ENCODE measurements at regions not wholly inside any gene's neighbourhood (a gene's known extent, or its start where the extent isn't known, plus 50 kb on each side); places are given as distances from the start of the nearest gene placed in this dataset.

DNA sequence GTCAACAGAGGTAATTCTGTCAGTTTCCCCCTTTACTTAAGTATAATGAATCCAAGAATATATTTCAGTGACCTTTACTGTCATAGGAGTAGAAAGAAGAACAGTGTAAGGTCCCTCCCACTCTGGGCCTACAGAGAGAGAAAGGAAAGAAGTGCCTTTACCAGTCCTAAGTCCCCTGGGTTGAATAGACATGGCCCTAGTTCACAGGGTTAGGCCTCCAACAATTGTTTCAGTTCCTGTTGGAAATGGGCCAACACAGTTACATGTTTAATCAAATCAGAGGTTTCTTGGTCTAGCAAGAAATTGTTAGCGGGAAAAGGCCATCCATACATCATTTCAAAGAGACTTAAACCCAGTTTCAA lies 605.6 kb downstream of the MTRR start:
- Histone ChIP-seq H3K79me2 (ENCODE audit: insufficient read depth, low read length) (no peaks in the 10 kb centered on the region), H3K36me3 (ENCODE audit: insufficient read depth, low read length) (no peaks in the 10 kb centered on the region)
- TF ChIP-seq EZH2 (IDR thresholded peaks at IDR 0.05; ENCODE audit: borderline replicate concordance, low read length) = no peak
- TF ChIP-seq, protein P1, sequence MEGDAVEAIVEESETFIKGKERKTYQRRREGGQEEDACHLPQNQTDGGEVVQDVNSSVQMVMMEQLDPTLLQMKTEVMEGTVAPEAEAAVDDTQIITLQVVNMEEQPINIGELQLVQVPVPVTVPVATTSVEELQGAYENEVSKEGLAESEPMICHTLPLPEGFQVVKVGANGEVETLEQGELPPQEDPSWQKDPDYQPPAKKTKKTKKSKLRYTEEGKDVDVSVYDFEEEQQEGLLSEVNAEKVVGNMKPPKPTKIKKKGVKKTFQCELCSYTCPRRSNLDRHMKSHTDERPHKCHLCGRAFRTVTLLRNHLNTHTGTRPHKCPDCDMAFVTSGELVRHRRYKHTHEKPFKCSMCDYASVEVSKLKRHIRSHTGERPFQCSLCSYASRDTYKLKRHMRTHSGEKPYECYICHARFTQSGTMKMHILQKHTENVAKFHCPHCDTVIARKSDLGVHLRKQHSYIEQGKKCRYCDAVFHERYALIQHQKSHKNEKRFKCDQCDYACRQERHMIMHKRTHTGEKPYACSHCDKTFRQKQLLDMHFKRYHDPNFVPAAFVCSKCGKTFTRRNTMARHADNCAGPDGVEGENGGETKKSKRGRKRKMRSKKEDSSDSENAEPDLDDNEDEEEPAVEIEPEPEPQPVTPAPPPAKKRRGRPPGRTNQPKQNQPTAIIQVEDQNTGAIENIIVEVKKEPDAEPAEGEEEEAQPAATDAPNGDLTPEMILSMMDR (IDR thresholded peaks at IDR 0.05; ENCODE audit: low read length) = no peak

DNA sequence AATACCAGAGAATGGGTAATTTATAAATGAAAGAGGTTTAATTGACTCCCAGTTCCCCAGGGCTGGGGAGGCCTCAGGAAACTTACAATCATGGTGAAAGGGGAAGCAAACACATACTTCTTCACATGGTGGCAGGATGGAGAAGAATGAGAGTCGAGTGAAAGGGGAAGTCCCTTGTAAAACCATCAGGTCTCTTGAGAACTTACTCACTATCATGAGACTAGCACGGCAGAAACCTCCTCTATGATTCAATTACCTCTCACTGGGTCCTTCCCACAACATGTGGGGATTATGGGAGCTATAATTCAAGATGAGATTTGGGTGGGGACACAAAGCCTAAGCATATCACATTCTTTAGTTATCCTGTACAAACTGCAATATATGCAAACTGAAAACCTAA lies 609.4 kb downstream of the MTRR start:
- Histone ChIP-seq H3K9me2 (ENCODE audit: low read depth, low read length) (no peaks in the 10 kb centered on the region), H3K27ac (ENCODE audit: low read depth, low read length, poor library complexity, severe bottlenecking) (no peak overlapping the region), H3K27me3 (ENCODE audit: insufficient read depth, low read length) (no peaks in the 10 kb centered on the region), H3K4me2 (ENCODE audit: low read length) (no peak overlapping the region), H3K4me3 (ENCODE audit: low read depth, low read length, poor library complexity, severe bottlenecking) (no peak overlapping the region), H2AFZ (ENCODE audit: low read length) (no peak overlapping the region), H4K20me1 (ENCODE audit: insufficient read depth, low read length) (no peaks in the 10 kb centered on the region), H3K36me3 (ENCODE audit: insufficient read depth, low read length) (no peaks in the 10 kb centered on the region), H3F3A (ENCODE audit: insufficient read depth, low read length) (no peaks in the 10 kb centered on the region), H3K79me2 (ENCODE audit: insufficient read depth, low read length) (no peaks in the 10 kb centered on the region), H3K9me3 (ENCODE audit: low read length) (no peaks in the 10 kb centered on the region), H3K9ac (ENCODE audit: low read length) (no peak overlapping the region), H3K4me1 (ENCODE audit: insufficient read depth, low read length, severe bottlenecking) (no peaks in the 10 kb centered on the region)
- TF ChIP-seq, protein P1 (IDR thresholded peaks at IDR 0.05; ENCODE audit: low read length) = no peak
- no peak for TF ChIP-seq EZH2 (IDR thresholded peaks at IDR 0.05; ENCODE audit: borderline replicate concordance, low read length)

More for the DNA sequence above, 605.6 kb downstream of the MTRR start:
- H3K27ac ChIP-seq (ENCODE audit: low read depth, low read length, poor library complexity, severe bottlenecking) = no peak overlapping the region
- H4K20me1 ChIP-seq (ENCODE audit: insufficient read depth, low read length) = no peaks in the 10 kb centered on the region
- H3K9ac ChIP-seq (ENCODE audit: low read length) = no peak overlapping the region
- no peak overlapping the region for H3K4me3 ChIP-seq (ENCODE audit: low read depth, low read length, poor library complexity, severe bottlenecking)
- H3K4me1 ChIP-seq (ENCODE audit: insufficient read depth, low read length, severe bottlenecking) = no peaks in the 10 kb centered on the region
- H3K9me3 ChIP-seq (ENCODE audit: low read length) = 0 out of 2 replicates have a peak, but pooled peaks cover 2% of the 10 kb centered on the region
- H3K9me2 ChIP-seq (ENCODE audit: low read depth, low read length) = no peaks in the 10 kb centered on the region
- H3K4me2 ChIP-seq (ENCODE audit: low read length) = no peak overlapping the region
- H2AFZ ChIP-seq (ENCODE audit: low read length) = no peak overlapping the region
- H3K27me3 ChIP-seq (ENCODE audit: insufficient read depth, low read length) = no peaks in the 10 kb centered on the region
- no peaks in the 10 kb centered on the region for H3F3A ChIP-seq (ENCODE audit: insufficient read depth, low read length)

DNA sequence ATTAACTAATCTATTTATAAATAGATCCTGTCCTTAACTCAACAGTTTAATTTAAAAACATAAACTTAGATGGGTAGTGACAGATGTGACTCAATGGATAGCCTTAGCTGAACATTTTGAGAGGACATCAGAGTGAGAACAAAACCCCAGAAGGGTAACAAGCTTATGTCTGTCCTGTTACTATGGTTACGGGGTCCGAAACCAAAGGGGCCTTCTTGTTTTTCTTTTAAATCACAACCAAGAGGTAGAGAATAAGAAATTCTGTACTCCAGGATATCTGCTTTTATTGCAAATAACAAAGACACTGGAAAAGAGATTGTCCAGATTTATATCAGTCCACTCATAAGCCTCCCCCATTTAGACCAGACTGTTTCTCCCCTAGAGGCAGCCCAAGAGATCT lies 612.1 kb downstream of the MTRR start:
- Histone ChIP-seq H3K27me3 (ENCODE audit: insufficient read depth, low read length) (no peaks in the 10 kb centered on the region), H3K9me3 (ENCODE audit: low read length) (no peaks in the 10 kb centered on the region), H4K20me1 (ENCODE audit: insufficient read depth, low read length) (no peaks in the 10 kb centered on the region), H3K9ac (ENCODE audit: low read length) (no peak overlapping the region), H2AFZ (ENCODE audit: low read length) (no peak overlapping the region), H3K79me2 (ENCODE audit: insufficient read depth, low read length) (no peaks in the 10 kb centered on the region), H3K4me3 (ENCODE audit: low read depth, low read length, poor library complexity, severe bottlenecking) (no peak overlapping the region), H3K4me2 (ENCODE audit: low read length) (no peak overlapping the region), H3K9me2 (ENCODE audit: low read depth, low read length) (no peaks in the 10 kb centered on the region), H3K36me3 (ENCODE audit: insufficient read depth, low read length) (no peaks in the 10 kb centered on the region), H3F3A (ENCODE audit: insufficient read depth, low read length) (no peaks in the 10 kb centered on the region), H3K4me1 (ENCODE audit: insufficient read depth, low read length, severe bottlenecking) (no peaks in the 10 kb centered on the region), H3K27ac (ENCODE audit: low read depth, low read length, poor library complexity, severe bottlenecking) (no peak overlapping the region)
- TF ChIP-seq EZH2 (IDR thresholded peaks at IDR 0.05; ENCODE audit: borderline replicate concordance, low read length) = no peak
- TF ChIP-seq, protein P1 (IDR thresholded peaks at IDR 0.05; ENCODE audit: low read length) = no peak

Data from OCI-LY1 (cell line).